ENCODE measurements at regions not wholly inside any gene's neighbourhood (a gene's known extent, or its start where the extent isn't known, plus 50 kb on each side); places are given as distances from the start of the nearest gene placed in this dataset.

GRCh38 chr6:113594726-113595125 is 262.4 kb upstream of the MARCKS start:
- TF ChIP-seq, protein P1, sequence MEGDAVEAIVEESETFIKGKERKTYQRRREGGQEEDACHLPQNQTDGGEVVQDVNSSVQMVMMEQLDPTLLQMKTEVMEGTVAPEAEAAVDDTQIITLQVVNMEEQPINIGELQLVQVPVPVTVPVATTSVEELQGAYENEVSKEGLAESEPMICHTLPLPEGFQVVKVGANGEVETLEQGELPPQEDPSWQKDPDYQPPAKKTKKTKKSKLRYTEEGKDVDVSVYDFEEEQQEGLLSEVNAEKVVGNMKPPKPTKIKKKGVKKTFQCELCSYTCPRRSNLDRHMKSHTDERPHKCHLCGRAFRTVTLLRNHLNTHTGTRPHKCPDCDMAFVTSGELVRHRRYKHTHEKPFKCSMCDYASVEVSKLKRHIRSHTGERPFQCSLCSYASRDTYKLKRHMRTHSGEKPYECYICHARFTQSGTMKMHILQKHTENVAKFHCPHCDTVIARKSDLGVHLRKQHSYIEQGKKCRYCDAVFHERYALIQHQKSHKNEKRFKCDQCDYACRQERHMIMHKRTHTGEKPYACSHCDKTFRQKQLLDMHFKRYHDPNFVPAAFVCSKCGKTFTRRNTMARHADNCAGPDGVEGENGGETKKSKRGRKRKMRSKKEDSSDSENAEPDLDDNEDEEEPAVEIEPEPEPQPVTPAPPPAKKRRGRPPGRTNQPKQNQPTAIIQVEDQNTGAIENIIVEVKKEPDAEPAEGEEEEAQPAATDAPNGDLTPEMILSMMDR (conservative IDR thresholded peaks at IDR 0.05): no peak
- TF ChIP-seq ZFX (IDR thresholded peaks at IDR 0.05): no peak

Measured in C4-2B (cell line).